ENCODE measurements at regions not wholly inside any gene's neighbourhood (a gene's known extent, or its start where the extent isn't known, plus 50 kb on each side); places are given as distances from the start of the nearest gene placed in this dataset.
"Not testable (repeated sequence)": the region's sequence is repeated elsewhere in the genome, so short reads cannot be mapped to it uniquely, and the experiment has no call there.

DNA sequence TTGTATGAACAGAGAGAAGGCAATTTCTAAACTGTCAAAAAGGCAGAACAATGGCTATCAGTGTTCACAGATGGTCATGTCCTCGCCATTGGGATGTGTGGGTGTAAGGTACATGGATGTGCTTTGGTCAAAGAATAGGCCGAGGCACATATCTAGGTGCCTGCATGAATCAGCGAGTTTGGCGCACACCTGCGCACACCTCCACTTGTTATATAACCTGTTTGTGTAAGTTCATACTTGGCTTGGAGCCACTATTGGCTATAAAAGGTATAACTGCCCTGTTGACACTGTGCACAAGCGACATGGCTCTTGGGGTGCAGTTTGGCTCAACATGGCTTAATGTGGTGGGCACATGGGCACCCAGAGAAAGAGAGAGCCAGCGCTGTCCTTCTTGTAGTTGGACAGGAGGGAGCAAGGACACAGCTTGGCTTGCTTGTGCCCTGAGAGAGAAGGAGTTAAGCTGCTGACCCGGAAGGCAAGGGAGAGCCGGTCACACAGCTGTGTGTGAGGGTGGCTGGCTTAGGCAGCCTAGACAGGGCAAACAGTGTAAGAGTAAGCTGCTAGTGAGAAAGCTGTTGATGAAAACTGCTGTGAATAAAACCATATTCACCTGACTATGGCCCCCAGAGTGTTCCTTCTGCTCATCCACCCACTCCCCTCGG is 499.1 kb downstream of the KCNJ2 start:
- no peak for DNase-seq

- DNase-seq: no peak
These were observed 499.8 kb downstream of the KCNJ2 start for GRCh38 chr17:70668938-70669778.

DNA sequence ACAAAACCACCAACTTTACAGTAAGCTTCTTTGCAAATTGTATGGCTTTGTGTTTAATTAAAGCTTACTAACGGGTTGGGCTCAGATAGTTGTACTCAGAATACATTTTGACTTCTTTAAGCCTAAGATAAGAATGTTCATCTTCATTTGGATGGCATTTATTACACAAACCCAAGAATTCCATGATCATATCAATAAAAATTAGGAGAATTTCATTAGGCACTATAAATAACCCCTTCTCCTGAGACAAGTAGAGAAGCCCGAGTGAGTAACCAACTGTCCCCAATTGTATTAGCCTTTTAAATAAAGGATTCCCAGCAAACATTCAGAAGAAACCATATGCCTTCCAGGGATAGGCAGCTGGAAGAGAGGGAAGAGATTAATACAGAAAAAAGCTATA is 504.7 kb downstream of the KCNJ2 start:
- DNase-seq: no peak

- no peak for DNase-seq
These were observed 505.8 kb downstream of the KCNJ2 start for GRCh38 chr17:70675070-70675590.

- no peak for DNase-seq
These were observed 508.7 kb downstream of the KCNJ2 start for GRCh38 chr17:70677783-70678647.

DNA sequence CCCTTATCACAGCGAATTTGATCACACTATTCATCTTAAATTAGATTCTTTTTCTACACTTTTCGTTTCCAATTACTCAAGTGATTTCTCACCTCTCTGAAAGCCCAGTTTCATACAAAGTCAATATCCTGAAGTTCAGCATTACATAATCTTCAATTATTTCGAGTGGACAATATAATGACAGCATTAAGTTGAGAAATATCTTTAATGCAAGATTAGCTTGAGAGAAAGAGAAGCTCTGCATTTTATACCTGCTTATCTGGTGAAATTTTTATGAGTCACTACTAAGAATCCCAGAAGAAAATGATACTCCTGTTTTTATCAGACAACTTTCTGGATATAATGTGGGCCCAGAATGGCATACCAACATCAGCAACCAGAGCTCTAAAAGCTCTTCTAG is 509.6 kb downstream of the KCNJ2 start:
- DNase-seq: no peak

GRCh38 chr17:70683936-70684335 is 514.6 kb downstream of the KCNJ2 start:
- no peak for DNase-seq

DNA sequence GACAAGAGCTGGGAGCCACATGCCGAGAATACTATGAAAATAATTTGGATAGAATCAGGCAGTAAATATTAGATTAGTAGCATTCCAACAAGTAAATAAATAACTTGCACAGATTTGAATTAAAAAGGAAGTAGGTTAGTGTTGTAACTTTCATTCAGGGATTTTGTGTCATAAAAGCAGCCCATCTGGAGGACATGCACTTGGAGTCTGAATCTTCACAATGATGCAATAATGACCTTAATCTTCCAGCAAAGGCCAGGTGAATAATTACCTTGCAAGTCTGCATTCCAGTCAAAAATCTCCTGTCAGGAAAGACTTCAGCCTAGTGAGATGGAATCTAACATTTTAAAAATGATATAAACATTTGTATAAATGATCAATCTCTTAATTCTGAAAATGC is 518.1 kb downstream of the KCNJ2 start:
- DNase-seq: no peak

DNA sequence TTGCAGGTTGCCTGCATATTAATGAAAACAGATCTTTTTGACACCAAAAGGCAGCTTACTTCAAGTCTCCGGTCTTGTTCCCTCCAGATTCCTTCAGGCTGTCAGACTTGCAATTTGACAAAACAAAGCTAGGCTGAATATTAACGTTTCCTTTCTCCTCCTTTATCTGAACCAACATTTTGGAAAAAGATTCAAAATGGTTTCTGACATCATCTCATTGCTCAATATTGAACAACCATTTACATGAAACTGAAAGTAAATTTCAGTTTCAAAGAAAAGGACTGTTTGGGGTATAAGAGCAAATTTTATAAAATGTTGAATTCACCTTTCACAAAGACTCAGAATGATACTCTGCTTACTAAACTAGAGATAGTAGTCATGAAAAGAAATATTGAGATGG is 521.8 kb downstream of the KCNJ2 start:
- DNase-seq: no peak

DNA sequence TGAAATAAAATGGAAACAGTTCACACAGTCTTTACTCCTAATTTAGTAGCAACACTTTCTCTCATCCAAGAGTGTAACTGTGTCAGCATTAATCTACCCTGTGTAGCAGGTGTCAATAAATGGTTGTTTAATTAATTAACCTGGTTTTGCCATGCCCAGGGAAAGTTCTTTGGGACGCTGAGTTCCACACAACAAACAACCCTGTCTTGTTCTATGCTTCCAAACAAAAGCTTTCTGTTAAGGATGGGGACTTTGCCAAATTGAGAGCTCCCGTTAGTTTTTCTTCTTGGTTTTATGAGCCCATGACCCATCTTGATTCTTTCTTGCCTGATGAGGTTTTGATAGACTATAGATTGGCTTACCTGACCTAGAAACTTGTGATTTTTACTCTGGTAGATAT is 530.1 kb downstream of the KCNJ2 start:
- DNase-seq: no peak

- no peak for DNase-seq
These were observed 533.4 kb downstream of the KCNJ2 start for GRCh38 chr17:70702683-70703255.

GRCh38 chr17:70709596-70709995 is 540.3 kb downstream of the KCNJ2 start:
- DNase-seq: no peak

GRCh38 chr17:70713694-70714093 is 544.4 kb downstream of the KCNJ2 start:
- DNase-seq: no peak

DNA sequence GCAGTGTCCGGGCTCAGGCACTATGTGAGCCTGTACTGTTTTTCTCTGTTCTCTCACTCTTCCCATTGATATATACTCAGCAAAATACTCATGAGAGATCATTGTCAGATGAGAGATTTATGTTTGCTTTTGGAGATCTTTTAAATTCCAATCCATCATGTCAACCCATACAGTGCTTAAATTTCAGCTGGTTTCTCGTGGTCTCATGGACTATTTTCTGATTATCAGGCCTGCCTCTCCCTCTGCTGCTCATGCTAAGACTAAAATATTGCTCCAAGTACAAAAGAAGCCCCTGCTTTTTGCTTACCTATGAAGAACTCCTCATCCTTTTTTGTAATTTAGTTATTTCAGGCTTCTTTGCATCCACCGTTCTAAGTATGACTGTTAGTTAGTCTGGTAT is 547.2 kb downstream of the KCNJ2 start:
- DNase-seq: no peak

DNA sequence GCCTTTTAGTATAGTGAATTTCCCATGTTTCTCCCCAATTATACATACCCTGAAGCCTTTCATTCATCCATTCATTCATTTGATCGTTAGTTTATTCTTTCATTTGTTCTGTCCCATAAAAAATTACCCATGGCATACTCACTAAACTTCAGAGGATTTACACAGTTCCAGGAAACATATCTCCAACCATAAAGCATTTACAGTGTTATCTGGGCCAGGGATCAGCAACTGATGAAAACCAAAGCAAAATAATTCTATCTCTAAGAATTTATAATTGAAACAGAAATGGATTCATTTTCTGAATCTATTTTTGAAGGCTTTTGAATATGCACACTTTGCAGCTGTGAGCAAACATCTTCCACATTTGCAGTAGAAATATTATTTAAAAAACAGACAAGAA is 547.7 kb downstream of the KCNJ2 start:
- no peak for DNase-seq

DNA sequence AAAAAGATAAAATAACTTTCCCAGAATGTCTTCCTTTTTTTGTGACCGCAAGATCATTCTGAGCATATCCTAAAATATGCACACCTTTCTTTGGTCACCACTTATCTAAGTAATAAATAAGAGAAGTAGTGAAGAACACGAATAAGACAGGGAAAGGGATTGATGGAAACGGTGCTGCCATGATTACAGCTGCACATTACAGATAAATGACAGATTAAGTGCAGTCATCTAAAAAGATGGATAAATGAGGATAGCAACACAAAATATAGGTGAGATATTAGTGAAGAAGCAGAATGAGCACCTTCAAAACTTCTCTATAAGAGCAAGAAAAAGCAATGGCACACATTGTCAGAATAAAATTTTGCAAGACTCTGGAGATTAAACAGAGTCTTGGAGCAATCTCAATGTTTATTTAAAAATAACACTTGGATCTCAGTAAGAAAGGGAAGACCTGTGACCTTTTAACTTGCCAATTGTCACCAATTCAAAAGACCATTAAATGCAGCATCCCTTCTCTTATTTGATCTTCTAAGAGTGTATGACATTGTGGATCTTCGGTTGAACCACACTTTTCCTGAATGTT is 567.1 kb downstream of the KCNJ2 start:
- DNase-seq: no peak

- DNase-seq: no peak
These were observed 569.7 kb downstream of the KCNJ2 start for GRCh38 chr17:70739065-70739464.

DNA sequence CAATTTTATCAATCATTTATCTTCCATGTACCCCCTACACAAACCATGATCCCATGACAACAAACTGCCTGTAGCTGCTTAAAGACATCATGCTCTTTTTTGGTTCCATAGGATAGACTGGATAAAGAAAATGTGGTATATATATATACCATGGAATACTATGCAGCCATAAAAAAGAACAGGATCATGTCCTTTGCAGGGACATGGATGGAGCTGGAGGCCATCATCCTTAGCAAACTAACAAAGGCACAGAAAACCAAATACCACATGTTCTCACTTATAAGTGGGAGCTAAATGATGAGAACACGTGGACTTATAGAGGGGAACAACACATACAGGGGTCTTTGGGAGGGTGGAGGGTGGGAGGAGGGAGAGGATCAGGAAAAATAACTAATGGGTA is 577.2 kb downstream of the KCNJ2 start:
- not testable (repeated sequence) for DNase-seq

- DNase-seq: no peak
These were observed 581.7 kb downstream of the KCNJ2 start for GRCh38 chr17:70750983-70751382.

DNA sequence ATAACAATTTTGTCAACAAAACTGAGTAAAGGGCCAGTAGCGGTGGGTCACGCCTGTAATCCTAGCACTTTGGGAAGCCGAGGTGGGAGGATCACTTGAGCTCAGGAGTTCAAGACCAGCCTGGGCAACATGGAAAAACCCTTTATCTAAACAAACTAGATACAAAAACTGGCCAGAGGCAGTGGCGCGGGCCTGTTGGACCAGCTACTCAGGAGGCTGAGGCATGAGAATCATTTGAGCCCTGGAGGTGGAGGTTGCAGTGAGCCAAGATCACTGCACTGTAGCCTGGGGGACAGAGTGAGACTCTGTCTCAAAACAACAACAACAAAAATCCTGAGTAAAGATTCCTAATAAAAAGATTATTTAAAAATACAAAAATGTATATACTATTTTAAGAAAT is 583.1 kb downstream of the KCNJ2 start:
- not testable (repeated sequence) for DNase-seq

DNA sequence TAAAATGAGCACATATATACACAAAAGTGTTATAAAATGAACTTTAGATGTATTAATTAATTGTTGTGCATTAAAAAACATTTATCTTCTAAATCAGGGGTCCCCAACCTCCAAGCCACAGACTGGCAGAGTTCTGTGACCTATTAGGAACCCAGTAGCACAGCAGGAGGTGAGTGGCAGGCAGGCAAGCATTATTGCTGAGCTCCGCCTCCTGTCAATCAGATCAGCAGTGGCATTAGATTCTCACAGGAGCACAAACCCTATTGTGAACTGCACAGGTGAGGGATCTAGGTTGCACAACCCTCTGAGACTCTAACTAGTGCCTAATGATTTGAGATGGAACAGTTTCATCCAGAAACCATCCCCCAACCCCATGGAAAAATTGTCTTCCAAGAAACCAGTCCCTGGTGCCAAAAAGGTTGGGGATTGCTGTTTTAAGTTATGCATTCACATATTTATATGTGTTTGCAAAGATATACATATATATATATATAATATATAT is 583.7 kb downstream of the KCNJ2 start:
- no peak for DNase-seq

DNA sequence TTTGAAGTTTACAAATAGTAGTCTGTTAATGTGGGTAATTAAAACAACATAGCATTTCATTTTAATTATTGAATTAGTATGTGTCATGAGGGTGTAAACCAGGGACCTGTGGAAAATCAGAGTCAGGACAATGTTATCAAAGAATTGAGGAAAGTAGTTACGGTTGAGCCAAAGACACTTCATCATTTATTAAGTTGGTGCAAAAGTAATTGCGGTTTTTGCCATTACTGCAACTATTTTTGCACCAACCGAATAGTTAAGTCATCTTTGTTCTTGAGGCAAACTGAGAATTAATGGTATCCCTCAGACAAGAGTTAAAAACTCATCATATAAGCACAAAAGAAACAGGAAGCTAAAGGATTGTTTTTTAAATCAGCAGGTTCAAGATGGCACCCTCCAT is 593.7 kb downstream of the KCNJ2 start:
- no peak for DNase-seq
